HG03457 (cell line): ENCODE measurements at regions not wholly inside any gene's neighbourhood (a gene's known extent, or its start where the extent isn't known, plus 50 kb on each side); places are given as distances from the start of the nearest gene placed in this dataset.

ENCODE experiments used
- ATAC-seq: cut with Tn5 transposase; IDR thresholded peaks from one replicate; pipeline ENCODE4 v1.9.1; 2021; ENCODE audit warnings: moderate number of reproducible peaks; ENCODE audit not compliant: unreplicated experiment

GRCh38 chr6:170117111-170117972 is 173.5 kb downstream of the DLL1 start:
- ATAC-seq = no peak

- ATAC-seq = no peak
Observed at GRCh38 chr6:170116636-170117035, 174.2 kb downstream of the DLL1 start.

GRCh38 chr6:170114956-170115855 is 175.7 kb downstream of the DLL1 start:
- ATAC-seq = no peak

- no peak for ATAC-seq
Observed at GRCh38 chr6:170114187-170114945, 176.5 kb downstream of the DLL1 start.

- no peak for ATAC-seq
Observed at GRCh38 chr6:170113141-170113540, 177.7 kb downstream of the DLL1 start.

- ATAC-seq = no peak
Observed at GRCh38 chr6:170112583-170112860, 178.4 kb downstream of the DLL1 start.

GRCh38 chr6:170111816-170112582 is 178.9 kb downstream of the DLL1 start:
- no peak for ATAC-seq

- ATAC-seq = no peak
Observed at GRCh38 chr6:170111141-170111664, 179.7 kb downstream of the DLL1 start.

DNA sequence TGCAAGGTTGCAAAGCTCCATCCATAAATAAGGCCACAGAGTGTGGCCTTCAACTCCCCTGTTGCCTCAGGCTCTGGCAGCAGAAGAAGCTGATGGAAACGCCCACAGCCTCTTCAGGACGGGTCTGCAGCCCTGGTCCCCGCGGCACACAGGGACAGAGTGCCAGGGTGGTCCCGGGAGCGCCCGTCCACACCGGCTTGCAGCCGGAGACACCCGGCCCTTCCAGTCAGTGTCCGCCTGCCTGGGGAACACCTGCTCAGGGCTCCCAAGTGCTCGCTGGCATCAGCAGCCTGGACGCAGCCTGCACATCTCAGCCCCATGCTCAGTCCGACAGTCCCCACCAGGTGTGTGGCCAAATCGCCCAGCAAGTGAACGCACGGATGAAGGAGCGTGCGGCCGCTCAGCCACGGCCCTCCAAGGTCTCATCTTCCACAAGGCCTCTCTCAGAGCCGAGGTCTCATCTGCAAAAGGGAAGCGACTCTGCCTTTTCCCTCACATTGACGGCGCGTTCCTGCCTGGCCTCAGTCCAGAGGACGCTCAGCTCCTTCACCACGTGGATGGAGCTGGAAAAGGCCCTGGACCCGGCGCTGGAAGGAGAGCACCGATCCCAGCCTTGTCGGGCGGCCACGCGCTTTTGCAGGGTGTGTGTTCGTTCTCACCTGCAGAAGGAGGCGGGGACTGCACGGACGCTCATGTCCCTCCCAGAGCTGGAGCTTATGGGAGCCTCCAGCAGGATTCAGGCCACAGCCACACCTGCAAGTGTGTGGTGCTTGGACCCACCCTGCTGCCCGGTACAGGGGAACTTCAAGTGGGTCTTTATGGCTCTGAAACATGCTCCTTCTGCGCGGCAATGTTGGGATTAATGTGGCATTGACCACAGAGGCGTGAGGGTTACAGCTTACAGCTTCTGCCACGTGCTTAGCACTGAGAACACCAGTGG is 180.4 kb downstream of the DLL1 start:
- ATAC-seq = no peak

GRCh38 chr6:170108890-170109587 is 181.8 kb downstream of the DLL1 start:
- ATAC-seq = no peak

- ATAC-seq = no peak
Observed at GRCh38 chr6:170108456-170108855, 182.4 kb downstream of the DLL1 start.

DNA sequence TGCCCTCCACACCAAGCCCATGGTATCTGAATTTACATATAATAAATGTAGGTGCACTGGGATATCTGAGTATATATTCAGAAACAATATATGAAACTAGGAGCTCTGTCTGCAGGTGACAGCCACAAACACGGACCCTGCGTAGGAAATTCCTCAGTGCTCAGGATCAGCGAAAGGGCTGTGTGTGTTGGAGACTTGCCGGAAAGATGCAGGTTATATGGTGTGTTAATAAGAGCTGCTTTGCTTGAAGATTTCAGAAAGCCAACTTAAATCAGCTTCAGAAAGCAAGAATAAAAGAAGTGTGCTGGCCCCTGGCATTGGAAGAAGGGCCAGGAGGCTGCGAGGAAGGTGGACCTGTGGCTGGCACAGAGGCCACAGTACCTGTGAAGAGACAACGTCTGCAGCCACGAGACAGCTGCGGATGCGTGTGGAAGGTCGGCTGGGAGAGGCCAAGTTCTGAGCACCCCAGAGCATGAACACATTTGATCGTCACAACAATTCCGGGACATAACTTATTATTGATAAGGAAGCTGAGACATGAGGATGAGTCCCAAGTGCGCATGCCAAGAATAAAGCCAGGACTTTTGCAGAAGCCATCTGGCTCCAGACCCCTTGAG is 183.2 kb downstream of the DLL1 start:
- ATAC-seq = no peak

GRCh38 chr6:170106906-170107525 is 183.9 kb downstream of the DLL1 start:
- no peak for ATAC-seq

GRCh38 chr6:170102582-170103481 is 188.0 kb downstream of the DLL1 start:
- ATAC-seq = no peak

DNA sequence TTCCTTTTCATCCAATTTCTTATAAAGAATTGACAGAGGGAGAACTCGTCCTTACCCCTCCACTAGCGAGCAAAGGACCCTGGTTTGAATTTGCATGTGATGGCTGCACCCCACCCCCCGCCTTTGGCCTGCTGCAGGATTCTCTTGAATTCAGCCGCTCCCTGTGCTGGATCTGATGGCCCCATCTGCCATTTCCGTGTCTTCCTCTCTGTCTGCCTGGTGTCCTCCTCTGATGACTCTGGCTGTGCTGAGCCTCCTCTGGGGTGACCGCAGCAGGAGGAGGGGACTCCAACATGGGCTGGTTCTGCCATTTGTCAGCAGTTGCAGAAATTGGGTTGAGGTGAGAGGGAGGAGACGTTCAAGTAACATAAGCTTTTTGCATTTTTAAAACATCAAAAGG is 188.8 kb downstream of the DLL1 start:
- ATAC-seq = no peak

DNA sequence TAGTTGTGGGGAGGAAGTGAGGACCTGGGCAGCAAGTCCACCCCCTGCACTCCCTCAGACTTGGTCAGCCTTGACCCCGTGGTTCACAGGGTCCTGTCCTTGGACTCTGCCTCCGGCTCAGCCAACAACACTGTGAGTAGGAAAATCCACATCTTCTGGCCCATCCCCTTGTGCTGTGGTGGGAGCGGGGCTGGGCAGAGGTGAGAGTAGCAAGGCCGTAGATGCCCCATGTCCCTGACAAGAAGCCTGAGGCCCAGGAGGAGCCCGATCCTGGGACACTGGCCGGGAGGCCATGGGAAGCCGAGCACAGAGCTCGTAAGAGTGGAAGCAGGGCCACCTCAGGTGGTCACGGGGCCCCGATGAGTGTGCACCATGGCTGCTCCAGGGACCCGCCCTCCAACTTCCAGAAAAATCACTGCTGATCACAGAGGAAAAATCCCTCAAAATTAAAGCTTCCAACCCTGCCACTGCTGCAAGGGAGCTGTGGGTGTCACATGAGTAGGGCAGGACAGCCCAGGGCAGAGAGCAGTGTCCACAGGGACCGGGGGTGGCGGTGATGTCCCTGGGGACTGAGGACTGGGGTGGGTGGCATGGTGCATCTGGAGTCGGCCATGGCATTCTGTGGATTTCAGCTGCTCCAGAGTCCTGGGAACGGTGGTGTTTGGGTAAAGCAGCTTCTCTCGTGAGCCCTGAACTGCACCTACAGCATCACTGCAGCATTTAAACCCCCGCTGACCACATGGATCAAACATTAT is 189.4 kb downstream of the DLL1 start:
- no peak for ATAC-seq
